ENCODE measurements at regions not wholly inside any gene's neighbourhood (a gene's known extent, or its start where the extent isn't known, plus 50 kb on each side); places are given as distances from the start of the nearest gene placed in this dataset.

DNA sequence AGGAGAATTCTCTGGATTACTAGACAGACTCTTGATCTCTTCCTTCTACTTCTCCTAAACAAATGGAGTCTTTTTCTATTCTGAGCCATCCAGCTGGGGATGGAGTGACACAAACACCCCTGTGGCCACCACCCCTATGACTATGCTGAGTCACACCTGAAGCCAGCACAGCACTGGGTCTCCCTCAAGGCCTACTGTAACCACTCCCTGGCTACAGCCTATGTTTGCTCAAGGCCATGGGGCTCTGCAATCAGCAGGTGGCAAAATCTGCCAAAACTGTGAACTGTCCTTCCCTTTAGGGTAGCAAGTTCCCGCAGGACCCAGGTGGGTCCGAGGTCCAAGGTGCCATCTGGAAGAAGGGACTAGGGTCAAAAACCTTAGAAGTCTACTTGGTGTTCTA, 132.3 kb downstream of the TINAG start:
- no peak for DNase-seq (ENCODE audit: low read depth in 2 of 2)

- DNase-seq (ENCODE audit: low read depth in 2 of 2), result no peak
Measured at GRCh38 chr6:54441020-54441419, 132.8 kb downstream of the TINAG start.

DNA sequence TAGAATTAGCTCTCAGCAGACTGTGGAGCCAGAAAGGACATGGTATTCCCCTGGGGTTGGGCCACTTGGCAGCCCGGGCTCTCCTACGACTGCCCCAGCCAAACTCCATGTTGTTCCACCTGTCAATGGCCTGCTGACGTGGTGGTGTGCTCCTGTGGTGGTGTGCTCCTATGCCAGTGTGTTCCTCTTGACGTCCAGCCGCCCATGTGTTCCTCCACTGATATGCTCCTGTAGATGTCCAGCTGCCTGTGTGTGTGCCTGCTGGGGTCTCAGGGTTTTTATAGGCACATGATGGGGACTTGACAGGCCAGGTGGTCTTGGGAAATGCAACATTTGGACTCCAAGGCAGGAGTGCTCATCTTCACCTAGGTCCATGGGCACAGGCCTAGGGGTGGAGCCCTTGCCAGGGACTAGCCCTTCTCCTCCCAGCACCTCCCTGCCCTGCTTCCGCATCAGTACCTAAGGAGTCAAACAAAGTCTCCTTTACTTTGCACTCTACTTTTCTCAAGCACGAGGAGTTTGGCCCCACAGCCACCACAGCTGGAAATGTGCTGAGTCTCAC, 133.5 kb downstream of the TINAG start:
- no peak for DNase-seq (ENCODE audit: low read depth in 2 of 2)

- DNase-seq (ENCODE audit: low read depth in 2 of 2), result no peak
Measured at GRCh38 chr6:54445207-54445606, 137.0 kb downstream of the TINAG start.

- DNase-seq (ENCODE audit: low read depth in 2 of 2), result no peak
Measured at GRCh38 chr6:54448617-54449016, 140.4 kb downstream of the TINAG start.

DNA sequence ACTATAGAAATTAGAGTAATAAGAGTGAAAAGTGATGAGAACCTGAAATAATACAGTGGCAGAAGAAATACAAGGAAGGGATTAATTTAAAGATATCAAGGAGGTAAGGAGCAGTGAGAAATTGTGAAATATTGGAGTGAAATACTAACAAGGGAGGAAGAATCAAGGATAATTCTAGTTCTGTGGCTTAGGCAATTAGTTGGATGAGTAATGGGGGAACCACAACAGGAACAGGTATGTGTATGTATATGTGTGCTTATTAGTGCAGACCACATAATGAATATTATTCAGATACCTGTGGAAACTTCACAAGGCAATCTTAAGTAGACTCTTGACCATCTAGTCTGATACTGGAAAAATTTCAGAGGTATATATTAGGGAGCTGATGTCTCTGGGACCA, 143.3 kb downstream of the TINAG start:
- DNase-seq (ENCODE audit: low read depth in 2 of 2), result no peak

DNA sequence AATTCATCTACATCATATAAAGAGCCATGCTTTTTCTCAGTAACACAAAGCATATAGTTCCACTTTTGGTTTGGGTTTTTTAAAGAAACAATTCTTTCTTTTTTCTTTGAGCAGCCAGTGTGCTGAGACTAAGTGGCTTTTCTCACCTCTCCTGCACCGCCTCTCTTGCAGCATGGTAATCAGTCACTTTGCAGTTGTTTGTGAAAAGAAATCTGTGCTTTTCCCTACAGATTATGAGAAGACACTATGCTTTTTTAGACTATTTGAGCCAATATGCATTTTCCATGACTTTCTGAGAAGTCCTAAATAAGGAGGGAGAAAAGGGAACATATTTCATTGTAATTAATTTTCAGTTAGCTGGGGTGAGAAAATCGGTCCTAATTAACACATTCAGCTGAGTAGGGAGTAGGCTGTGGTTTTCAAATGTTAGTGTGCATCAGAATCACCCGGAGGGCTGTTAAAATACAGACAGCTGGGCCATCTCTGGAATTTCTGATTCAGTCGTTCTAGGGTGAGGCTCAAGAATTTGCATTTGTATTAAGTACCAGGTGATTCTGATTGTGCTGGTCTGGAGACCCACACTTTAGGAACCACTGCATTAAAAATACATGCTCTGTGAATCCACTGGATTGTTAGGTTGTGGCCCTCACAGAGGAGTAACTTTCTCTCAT, 155.2 kb downstream of the TINAG start:
- no peak for DNase-seq (ENCODE audit: low read depth in 2 of 2)

DNA sequence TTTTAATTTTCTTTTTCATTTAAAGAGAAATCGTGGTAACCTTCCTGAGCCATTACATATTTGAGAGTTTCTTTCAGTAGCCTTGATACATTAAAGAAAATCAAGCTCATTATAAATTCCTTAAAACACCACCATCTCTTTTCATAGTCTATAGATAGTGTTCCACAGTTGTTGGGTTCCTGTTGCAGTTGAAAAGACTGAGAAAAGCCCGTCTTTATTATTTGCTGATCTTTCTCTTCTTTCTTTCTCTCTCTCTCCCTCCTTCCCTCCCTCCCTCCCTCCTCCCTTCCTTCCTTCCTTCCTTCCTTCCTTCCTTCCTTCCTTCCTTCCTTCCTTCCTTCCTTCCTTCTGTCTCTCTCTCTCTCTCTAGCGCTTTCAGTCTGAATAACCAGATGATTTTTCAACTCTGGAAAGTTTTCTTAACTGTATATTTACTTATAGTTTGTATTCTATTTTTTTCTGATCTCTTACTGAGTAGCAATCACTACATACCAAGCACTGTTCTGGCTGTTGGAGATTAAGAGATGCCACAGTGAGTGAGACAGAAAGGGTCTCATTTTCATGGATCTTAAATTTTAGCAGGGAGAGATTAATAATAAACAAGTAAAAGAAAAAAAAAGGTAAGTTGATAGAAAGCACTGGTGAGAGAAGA, 157.5 kb downstream of the TINAG start:
- DNase-seq (ENCODE audit: low read depth in 2 of 2), result no peak

GRCh38 chr6:54467384-54467783, 159.1 kb downstream of the TINAG start:
- no peak for DNase-seq (ENCODE audit: low read depth in 2 of 2)

DNA sequence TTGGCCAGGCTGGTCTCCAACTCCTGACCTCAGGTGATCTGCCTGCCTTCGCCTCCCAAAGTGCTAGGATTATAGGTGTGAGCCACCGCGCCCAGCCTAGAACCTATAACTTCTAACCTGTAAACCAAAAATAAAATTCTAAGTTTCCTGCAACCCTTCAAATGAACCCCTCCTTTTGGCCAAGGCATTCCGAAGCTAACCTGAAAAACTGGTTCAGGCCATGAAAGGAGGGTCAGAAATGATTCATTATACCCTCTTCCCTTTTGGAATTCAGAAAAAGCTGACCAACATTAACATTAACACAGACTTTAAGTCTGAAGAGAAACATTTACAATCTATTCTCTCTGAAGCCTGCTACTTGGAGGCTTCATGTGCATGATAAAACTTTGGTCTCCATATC, 165.1 kb downstream of the TINAG start:
- no peak for DNase-seq (ENCODE audit: low read depth in 2 of 2)

- no peak for DNase-seq (ENCODE audit: low read depth in 2 of 2)
Measured at GRCh38 chr6:54474898-54475297, 166.7 kb downstream of the TINAG start.

- DNase-seq (ENCODE audit: low read depth in 2 of 2), result no peak
Measured at GRCh38 chr6:54481091-54481490, 172.8 kb downstream of the TINAG start.

- no peak for DNase-seq (ENCODE audit: low read depth in 2 of 2)
Measured at GRCh38 chr6:54491431-54491830, 183.2 kb downstream of the TINAG start.

DNA sequence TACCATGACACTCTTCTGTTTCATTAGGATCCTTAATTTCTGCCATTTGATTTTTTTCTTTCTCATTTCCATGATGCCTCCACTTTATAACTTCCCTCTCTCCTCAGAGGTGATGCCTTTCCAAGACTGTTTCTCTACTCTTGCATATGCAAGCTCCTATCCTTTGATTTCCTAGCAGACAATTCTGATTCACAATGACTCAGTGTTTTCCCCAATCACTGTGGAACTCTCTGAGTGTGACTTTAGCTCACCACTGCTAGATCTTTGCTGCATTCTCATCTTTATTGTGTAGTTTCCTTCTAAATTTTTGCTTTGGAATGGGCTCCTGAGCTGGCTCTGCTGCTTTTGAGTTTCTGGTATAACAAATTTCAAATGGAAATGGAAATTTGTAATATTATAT, 184.9 kb downstream of the TINAG start:
- no peak for DNase-seq (ENCODE audit: low read depth in 2 of 2)

GRCh38 chr6:54503144-54503543, 194.9 kb downstream of the TINAG start:
- DNase-seq (ENCODE audit: low read depth in 2 of 2), result no peak

DNA sequence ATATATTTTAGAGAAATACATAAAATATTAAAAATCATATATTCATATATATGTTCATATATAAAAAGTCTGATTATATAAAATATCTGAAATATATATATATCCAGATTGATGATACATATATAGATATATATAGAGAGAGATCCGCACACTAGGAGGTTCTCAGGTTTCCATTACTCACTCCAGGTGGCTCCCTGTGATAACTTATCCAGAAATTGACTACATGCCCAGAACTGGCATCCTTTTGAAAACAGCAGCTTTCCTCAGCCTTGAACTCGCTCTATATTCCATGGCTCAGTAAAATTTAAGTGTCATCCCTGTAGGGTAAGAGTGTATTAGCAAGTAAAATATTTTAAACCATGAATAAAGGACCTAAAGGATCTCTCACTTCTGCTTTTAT, 206.8 kb downstream of the TINAG start:
- DNase-seq (ENCODE audit: low read depth in 2 of 2), result no peak

GRCh38 chr6:54515713-54516112, 207.5 kb downstream of the TINAG start:
- no peak for DNase-seq (ENCODE audit: low read depth in 2 of 2)

DNA sequence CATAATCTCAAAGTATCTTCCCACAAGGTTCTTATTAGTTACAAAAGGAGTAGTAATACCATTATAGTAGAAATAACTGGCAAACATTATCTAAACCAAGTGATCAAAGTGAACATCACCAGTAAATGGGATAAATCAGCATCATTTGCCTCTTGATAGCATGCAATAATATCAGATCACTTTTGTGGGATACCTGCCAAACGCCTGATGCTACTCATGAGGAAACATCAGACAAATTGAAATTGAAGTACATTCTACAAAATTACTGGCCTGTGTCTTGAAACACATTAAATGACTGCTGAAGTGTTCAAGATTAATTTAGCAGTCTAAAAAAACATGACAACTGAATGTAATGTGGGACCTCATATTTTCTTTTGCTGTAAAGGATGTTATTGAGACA, 208.1 kb downstream of the TINAG start:
- no peak for DNase-seq (ENCODE audit: low read depth in 2 of 2)

DNA sequence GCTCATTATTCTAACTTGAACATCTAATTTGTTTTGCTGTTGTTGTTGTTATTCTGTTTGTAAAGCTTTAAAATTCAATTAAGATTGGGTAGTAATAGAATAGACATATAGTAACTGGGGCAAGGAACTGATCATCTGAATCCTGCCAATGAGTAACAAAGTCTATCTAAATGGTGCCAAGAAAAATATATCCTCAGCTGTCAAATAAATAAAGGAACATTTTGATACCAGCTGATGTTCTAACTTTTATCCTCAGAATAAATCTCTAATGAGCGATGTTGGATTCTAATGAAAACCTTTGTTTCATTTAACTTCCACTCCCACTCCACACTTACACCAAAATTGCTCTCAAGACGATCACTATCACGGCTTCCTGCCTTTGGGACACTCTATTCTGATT, 210.9 kb downstream of the TINAG start:
- no peak for DNase-seq (ENCODE audit: low read depth in 2 of 2)

DNA sequence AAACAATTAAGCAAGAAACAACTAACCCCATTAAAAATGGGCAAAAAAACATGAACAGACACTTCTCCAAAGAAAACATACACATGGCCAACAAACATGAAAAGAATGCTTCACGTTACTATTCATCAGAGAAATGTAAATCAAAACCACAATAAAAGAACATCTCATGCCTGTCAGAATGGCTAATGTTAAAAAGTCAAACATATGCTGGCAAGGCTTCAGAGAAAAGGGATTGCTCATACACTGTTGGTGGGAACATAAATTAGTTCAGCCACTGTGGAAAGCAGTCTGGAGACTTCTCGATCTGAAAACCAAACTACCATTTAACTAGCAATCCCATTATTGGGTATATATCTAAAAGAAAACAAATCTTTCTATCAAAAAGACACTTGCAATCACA, 217.5 kb downstream of the TINAG start:
- DNase-seq (ENCODE audit: low read depth in 2 of 2), result no peak

GRCh38 chr6:54533567-54533966, 225.3 kb downstream of the TINAG start:
- no peak for DNase-seq (ENCODE audit: low read depth in 2 of 2)

DNA sequence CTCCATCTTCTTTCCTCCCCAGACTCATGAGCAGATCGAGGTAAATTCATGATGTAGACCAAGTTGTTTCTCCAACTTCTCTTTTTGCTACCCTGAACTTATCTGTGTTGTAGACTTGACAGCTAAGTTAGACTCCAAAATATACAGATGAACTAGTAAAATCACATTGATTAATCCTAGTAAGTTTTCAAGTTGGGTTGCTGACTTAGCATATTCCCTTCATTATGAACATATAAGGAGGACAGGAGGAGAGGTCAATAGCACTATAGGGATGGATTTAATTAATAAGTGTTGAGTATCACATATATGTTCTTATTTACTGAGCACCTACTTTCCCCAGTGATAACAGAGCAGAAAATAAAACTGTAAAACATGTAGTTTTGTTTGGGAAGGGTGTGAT, 227.3 kb downstream of the TINAG start:
- no peak for DNase-seq (ENCODE audit: low read depth in 2 of 2)

DNA sequence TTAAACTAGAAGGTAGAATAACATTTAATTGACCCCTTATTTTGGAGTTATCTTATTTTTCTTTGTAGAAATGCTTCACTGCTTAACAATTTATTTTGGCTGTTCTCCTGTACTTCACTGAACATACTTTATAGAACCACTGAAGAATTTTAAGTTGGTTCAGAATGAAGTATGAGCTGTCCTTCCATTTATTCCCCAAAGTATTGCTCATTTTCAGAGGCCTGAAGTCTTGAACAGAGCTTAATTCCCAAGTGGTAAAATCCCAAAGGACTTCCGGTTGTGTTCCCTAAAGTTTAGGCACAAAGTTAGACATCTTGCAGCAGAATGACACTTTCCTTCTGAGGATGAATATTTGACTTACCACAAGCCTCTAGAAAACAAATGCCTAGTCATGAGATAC, 233.3 kb downstream of the TINAG start:
- no peak for DNase-seq (ENCODE audit: low read depth in 2 of 2)

GRCh38 chr6:54559136-54559535, 250.9 kb downstream of the TINAG start:
- no peak for DNase-seq (ENCODE audit: low read depth in 2 of 2)
